ENCODE measurements at regions not wholly inside any gene's neighbourhood (a gene's known extent, or its start where the extent isn't known, plus 50 kb on each side); places are given as distances from the start of the nearest gene placed in this dataset.

GRCh38 chr5:159819591-159820411, 96.5 kb upstream of the ADRA1B start:
- DNase-seq (ENCODE audit: low spot score in 2 of 2, unreplicated experiment in 2 of 2), result no peak
- Mint-ChIP-seq H3K27me3 (ENCODE audit: low read depth) (no peaks in the 10 kb centered on the region), H3K9me3 (peaks cover 3% of the 10 kb centered on the region), H3K36me3 (no peaks in the 10 kb centered on the region), H3K4me1 (peaks cover 1% of the 10 kb centered on the region), H3K4me3 (no peak overlapping the region), H3K27ac (no peak overlapping the region)
- no peak for TF ChIP-seq CTCF (IDR thresholded peaks at IDR 0.05; ENCODE audit: unreplicated experiment)

GRCh38 chr5:159820692-159821091, 95.6 kb upstream of the ADRA1B start:
- peaks cover 1% of the 10 kb centered on the region for H3K4me1 Mint-ChIP-seq

GRCh38 chr5:159821461-159821940, 94.8 kb upstream of the ADRA1B start:
- H3K9me3 Mint-ChIP-seq, result peaks cover 3% of the 10 kb centered on the region
- no peak for DNase-seq (ENCODE audit: low spot score in 2 of 2, unreplicated experiment in 2 of 2)
- no peak for TF ChIP-seq CTCF (IDR thresholded peaks at IDR 0.05; ENCODE audit: unreplicated experiment)
- H3K4me1 Mint-ChIP-seq, result peaks cover 1% of the 10 kb centered on the region
- H3K27me3 Mint-ChIP-seq (ENCODE audit: low read depth), result no peaks in the 10 kb centered on the region
- H3K36me3 Mint-ChIP-seq, result no peaks in the 10 kb centered on the region
- no peak overlapping the region for H3K4me3 Mint-ChIP-seq
- no peak overlapping the region for H3K27ac Mint-ChIP-seq

More at GRCh38 chr5:159820692-159821091, 95.6 kb upstream of the ADRA1B start:
- H3K27me3 Mint-ChIP-seq (ENCODE audit: low read depth), result no peaks in the 10 kb centered on the region
- TF ChIP-seq CTCF (IDR thresholded peaks at IDR 0.05; ENCODE audit: unreplicated experiment), result no peak
- H3K27ac Mint-ChIP-seq, result no peak overlapping the region
- H3K36me3 Mint-ChIP-seq, result no peaks in the 10 kb centered on the region
- H3K9me3 Mint-ChIP-seq, result peaks cover 3% of the 10 kb centered on the region
- no peak for DNase-seq (ENCODE audit: low spot score in 2 of 2, unreplicated experiment in 2 of 2)
- no peak overlapping the region for H3K4me3 Mint-ChIP-seq

- TF ChIP-seq CTCF (IDR thresholded peaks at IDR 0.05; ENCODE audit: unreplicated experiment), result no peak
- Mint-ChIP-seq H3K27me3 (ENCODE audit: low read depth) (no peaks in the 10 kb centered on the region), H3K27ac (no peak overlapping the region), H3K36me3 (no peaks in the 10 kb centered on the region), H3K4me3 (no peak overlapping the region), H3K4me1 (no peaks in the 10 kb centered on the region), H3K9me3 (peaks cover 3% of the 10 kb centered on the region)
- no peak for DNase-seq (ENCODE audit: low spot score in 2 of 2, unreplicated experiment in 2 of 2)
These were observed 91.8 kb upstream of the ADRA1B start for GRCh38 chr5:159824188-159825161.

GRCh38 chr5:159825551-159826051, 90.7 kb upstream of the ADRA1B start:
- H3K4me1 Mint-ChIP-seq, result no peaks in the 10 kb centered on the region
- TF ChIP-seq CTCF (IDR thresholded peaks at IDR 0.05; ENCODE audit: unreplicated experiment), result no peak
- no peak overlapping the region for H3K4me3 Mint-ChIP-seq
- H3K27ac Mint-ChIP-seq, result no peak overlapping the region
- no peaks in the 10 kb centered on the region for H3K27me3 Mint-ChIP-seq (ENCODE audit: low read depth)
- no peak for DNase-seq (ENCODE audit: low spot score in 2 of 2, unreplicated experiment in 2 of 2)
- no peaks in the 10 kb centered on the region for H3K36me3 Mint-ChIP-seq
- peaks cover 3% of the 10 kb centered on the region for H3K9me3 Mint-ChIP-seq

Measured in mesothelial cell of epicardium (in vitro differentiated cells).